ENCODE measurements at regions not wholly inside any gene's neighbourhood (a gene's known extent, or its start where the extent isn't known, plus 50 kb on each side); places are given as distances from the start of the nearest gene placed in this dataset.

GRCh38 chr16:51881731-51882130 is 665.2 kb downstream of the TOX3 start:
- TF ChIP-seq EZH2 (IDR thresholded peaks at IDR 0.05) = no peak
- TF ChIP-seq POLR2AphosphoS5 (IDR thresholded peaks at IDR 0.05; ENCODE audit: borderline replicate concordance, low read depth, low read length) = no peak
- no peak for TF ChIP-seq FOXP2 (optimal IDR thresholded peaks at IDR 0.05; ENCODE audit: control extremely low read depth, extremely low read length, insufficient read depth)

All from SK-N-MC (cell line).